HEK293T (cell line): ENCODE measurements at regions not wholly inside any gene's neighbourhood (a gene's known extent, or its start where the extent isn't known, plus 50 kb on each side); places are given as distances from the start of the nearest gene placed in this dataset.

ENCODE experiments used
- CTCF ChIA-PET: fragments of 350-600 bp; formaldehyde crosslinking; extraction: SDS; loops from one replicate; lab custom pipeline; 2021; ENCODE audit warnings: antibody characterized with exemption, inconsistent platforms; lab: Yijun Ruan, JAX
- POLR2A ChIA-PET: fragments of 350-600 bp; formaldehyde crosslinking; extraction: SDS; loops from one replicate; lab custom pipeline; 2020; ENCODE audit warnings: antibody characterized with exemption, inconsistent platforms; lab: Yijun Ruan, JAX
- DNase-seq: peaks from one replicate; pipeline ENCODE4 v3.0.0; 2012; ENCODE audit warnings: mixed read lengths; ENCODE audit errors: extremely low spot score
- ARNT ChIP-seq: fragments of 450-650 bp; IDR thresholded peaks from 2 replicates; pipeline ENCODE4 v1.6.1; 2017; ENCODE audit warnings: mild to moderate bottlenecking
- BHLHE40 ChIP-seq: fragments of 450-650 bp; IDR thresholded peaks from 2 replicates; pipeline ENCODE4 v1.6.1; 2016; ENCODE audit warnings: mild to moderate bottlenecking, moderate library complexity, borderline replicate concordance
- CTBP1 ChIP-seq: fragments of 450-650 bp; IDR thresholded peaks from 2 replicates; pipeline ENCODE4 v1.6.1; 2016; ENCODE audit warnings: borderline replicate concordance
- ELF4 ChIP-seq: fragments of 450-650 bp; IDR thresholded peaks from 2 replicates; pipeline ENCODE4 v1.6.1; 2017; ENCODE audit warnings: antibody characterized with exemption
- FOXA1 ChIP-seq: fragments of 450-650 bp; IDR thresholded peaks from 2 replicates; pipeline ENCODE4 v1.6.1; 2016; ENCODE audit warnings: mild to moderate bottlenecking
- FOXK2 ChIP-seq: fragments of 450-650 bp; IDR thresholded peaks from 2 replicates; pipeline ENCODE4 v1.6.1; 2016; ENCODE audit warnings: mild to moderate bottlenecking
- FOXM1 ChIP-seq: fragments of 450-650 bp; IDR thresholded peaks from 2 replicates; pipeline ENCODE4 v1.6.1; 2017; ENCODE audit warnings: mild to moderate bottlenecking, borderline replicate concordance
- HDGF ChIP-seq: fragments of 450-650 bp; IDR thresholded peaks from 2 replicates; pipeline ENCODE4 v1.6.1; 2017; ENCODE audit warnings: antibody characterized with exemption, borderline replicate concordance
- L3MBTL2 ChIP-seq: fragments of 450-650 bp; conservative IDR thresholded peaks from 2 replicates; pipeline ENCODE4 v1.6.1; 2016; ENCODE audit warnings: mild to moderate bottlenecking
- LEF1 ChIP-seq: fragments of 450-650 bp; IDR thresholded peaks from 2 replicates; pipeline ENCODE4 v1.6.1; 2017; ENCODE audit warnings: mild to moderate bottlenecking, borderline replicate concordance
- NFRKB ChIP-seq: fragments of 450-650 bp; IDR thresholded peaks from 2 replicates; pipeline ENCODE4 v1.6.1; 2016; ENCODE audit warnings: mild to moderate bottlenecking, moderate library complexity
- PKNOX1 ChIP-seq: fragments of 450-650 bp; IDR thresholded peaks from 2 replicates; pipeline ENCODE4 v1.6.1; 2016
- SP1 ChIP-seq: fragments of 450-650 bp; IDR thresholded peaks from 2 replicates; pipeline ENCODE4 v1.6.1; 2017
- SUZ12 ChIP-seq: fragments of 450-650 bp; IDR thresholded peaks from 2 replicates; pipeline ENCODE4 v1.6.1; 2016; ENCODE audit warnings: mild to moderate bottlenecking
- TARDBP ChIP-seq: fragments of 450-650 bp; IDR thresholded peaks from 2 replicates; pipeline ENCODE4 v1.6.1; 2016
- ZNF384 ChIP-seq: fragments of 450-650 bp; IDR thresholded peaks from 2 replicates; pipeline ENCODE4 v1.6.1; 2016

GRCh38 chr5:91906027-91906426, 522.9 kb upstream of the ARRDC3 start:
- TF ChIP-seq TARDBP, result no peak
- TF ChIP-seq ARNT, result no peak
- no peak for TF ChIP-seq L3MBTL2
- no peak for TF ChIP-seq NFRKB
- TF ChIP-seq SP1, result no peak
- DNase-seq, result no peak
- POLR2A ChIA-PET, result no interaction called here
- CTCF ChIA-PET, result no interaction called here

GRCh38 chr5:91898898-91899297, 515.8 kb upstream of the ARRDC3 start:
- no peak for TF ChIP-seq FOXM1
- no peak for TF ChIP-seq TARDBP
- TF ChIP-seq ZNF384, result no peak
- no peak for TF ChIP-seq SUZ12
- TF ChIP-seq ELF4, result no peak
- no peak for TF ChIP-seq L3MBTL2
- no peak for TF ChIP-seq FOXK2
- TF ChIP-seq LEF1, result no peak
- no peak for TF ChIP-seq FOXA1
- ChIA-PET POLR2A (no interaction called here), CTCF (interaction anchor here (0.7 kb wide), 1 partner anchor 13 kb away, joined by 3 read pairs; no protein-coding TSS in a partner anchor)
- no peak for DNase-seq

- POLR2A ChIA-PET, result no interaction called here
- no peak for TF ChIP-seq NFRKB
- no peak for TF ChIP-seq LEF1
- no peak for TF ChIP-seq FOXA1
- CTCF ChIA-PET, result no interaction called here
- DNase-seq, result no peak
Observed at GRCh38 chr5:91898019-91898418, 514.9 kb upstream of the ARRDC3 start.

GRCh38 chr5:91888810-91889209, 505.7 kb upstream of the ARRDC3 start:
- no peak for DNase-seq
- ChIA-PET CTCF (no interaction called here), POLR2A (no interaction called here)
- TF ChIP-seq ELF4 (no peak), NFRKB (no peak), FOXK2 (no peak), BHLHE40 (no peak), ZNF384 (no peak), L3MBTL2 (no peak), PKNOX1 (no peak), FOXA1 (no peak), HDGF (no peak), SUZ12 (no peak), SP1 (no peak), FOXM1 (no peak), LEF1 (no peak), TARDBP (no peak), ARNT (no peak), CTBP1 (no peak)

GRCh38 chr5:91885291-91886265, 502.5 kb upstream of the ARRDC3 start:
- POLR2A ChIA-PET, result no interaction called here
- CTCF ChIA-PET, result no interaction called here
- TF ChIP-seq ARNT, result no peak
- no peak for TF ChIP-seq LEF1
- TF ChIP-seq FOXA1, result no peak
- no peak for TF ChIP-seq ELF4
- no peak for TF ChIP-seq FOXK2
- no peak for TF ChIP-seq TARDBP
- DNase-seq, result no peak

GRCh38 chr5:91884036-91884435, 500.9 kb upstream of the ARRDC3 start:
- ChIA-PET POLR2A (no interaction called here), CTCF (no interaction called here)
- TF ChIP-seq HDGF (no peak), FOXA1 (no peak), TARDBP (no peak), NFRKB (no peak), ELF4 (no peak)
- DNase-seq, result no peak

GRCh38 chr5:91875196-91875779, 492.2 kb upstream of the ARRDC3 start:
- CTCF ChIA-PET, result no interaction called here
- TF ChIP-seq FOXM1, result no peak
- no peak for TF ChIP-seq SUZ12
- TF ChIP-seq SP1, result no peak
- TF ChIP-seq PKNOX1, result no peak
- no peak for TF ChIP-seq HDGF
- no peak for TF ChIP-seq ELF4
- TF ChIP-seq FOXA1, result no peak
- TF ChIP-seq ZNF384, result no peak
- no peak for TF ChIP-seq TARDBP
- TF ChIP-seq FOXK2, result no peak
- no peak for TF ChIP-seq NFRKB
- POLR2A ChIA-PET, result no interaction called here
- no peak for DNase-seq
